DMS 273 treated with DMSO at 0.1 percent for 48 hours (cell line): ENCODE measurements at regions not wholly inside any gene's neighbourhood (a gene's known extent, or its start where the extent isn't known, plus 50 kb on each side); places are given as distances from the start of the nearest gene placed in this dataset.

ENCODE experiments used
- DNase-seq: peaks from one replicate; lab custom pipeline; 2025; lab: John Stamatoyannopoulos, UW

- no peak for DNase-seq
Observed at GRCh38 chr13:76516586-76516985, 369.6 kb downstream of the KCTD12 start.

- DNase-seq, result no peak
Observed at GRCh38 chr13:76516013-76516412, 370.2 kb downstream of the KCTD12 start.

GRCh38 chr13:76512721-76513145, 373.5 kb downstream of the KCTD12 start:
- peak; percentile 90 for DNase-seq

- no peak for DNase-seq
Observed at GRCh38 chr13:76505437-76505836, 380.8 kb downstream of the KCTD12 start.

- no peak for DNase-seq
Observed at GRCh38 chr13:76503766-76504165, 382.4 kb downstream of the KCTD12 start.

- DNase-seq, result no peak
Observed at GRCh38 chr13:76503291-76503690, 382.9 kb downstream of the KCTD12 start.

GRCh38 chr13:76500894-76501293, 385.3 kb downstream of the KCTD12 start:
- no peak for DNase-seq

GRCh38 chr13:76499891-76500290, 386.3 kb downstream of the KCTD12 start:
- no peak for DNase-seq

GRCh38 chr13:76489274-76489673, 396.9 kb downstream of the KCTD12 start:
- DNase-seq, result no peak

- no peak for DNase-seq
Observed at GRCh38 chr13:76481738-76482137, 404.5 kb downstream of the KCTD12 start.

GRCh38 chr13:76474966-76475365, 411.2 kb downstream of the KCTD12 start:
- no peak for DNase-seq

GRCh38 chr13:76474356-76474755, 411.8 kb downstream of the KCTD12 start:
- no peak for DNase-seq

GRCh38 chr13:76473552-76474134, 412.6 kb downstream of the KCTD12 start:
- DNase-seq, result peak; percentile 13

- DNase-seq, result no peak
Observed at GRCh38 chr13:76472916-76473315, 413.3 kb downstream of the KCTD12 start.

GRCh38 chr13:76471486-76471885, 414.7 kb downstream of the KCTD12 start:
- DNase-seq, result no peak

- no peak for DNase-seq
Observed at GRCh38 chr13:76470991-76471390, 415.2 kb downstream of the KCTD12 start.

GRCh38 chr13:76466043-76466442, 420.2 kb downstream of the KCTD12 start:
- no peak for DNase-seq

GRCh38 chr13:76463314-76463713, 422.9 kb downstream of the KCTD12 start:
- DNase-seq, result no peak

GRCh38 chr13:76461999-76462398, 424.2 kb downstream of the KCTD12 start:
- no peak for DNase-seq

- no peak for DNase-seq
Observed at GRCh38 chr13:76461484-76461883, 424.7 kb downstream of the KCTD12 start.

GRCh38 chr13:76459863-76460262, 426.3 kb downstream of the KCTD12 start:
- DNase-seq, result no peak

GRCh38 chr13:76455960-76456359, 430.2 kb downstream of the KCTD12 start:
- DNase-seq, result no peak

GRCh38 chr13:76454991-76455390, 431.2 kb downstream of the KCTD12 start:
- no peak for DNase-seq

- DNase-seq, result no peak
Observed at GRCh38 chr13:76449716-76450115, 436.5 kb downstream of the KCTD12 start.

GRCh38 chr13:76446191-76446590, 440.0 kb downstream of the KCTD12 start:
- DNase-seq, result no peak
